ENCODE measurements at regions not wholly inside any gene's neighbourhood (a gene's known extent, or its start where the extent isn't known, plus 50 kb on each side); places are given as distances from the start of the nearest gene placed in this dataset.

GRCh38 chr7:156178214-156178613 is 366.0 kb upstream of the SHH start:
- DNase-seq (ENCODE audit: low spot score) = no peak
- in situ Hi-C loops (cut with HindIII; ENCODE audit: low sequenced_read_pairs) = no loop called here

GRCh38 chr7:156177422-156178055 is 365.3 kb upstream of the SHH start:
- in situ Hi-C loops (cut with HindIII; ENCODE audit: low sequenced_read_pairs) = no loop called here
- DNase-seq (ENCODE audit: low spot score) = no peak

DNA sequence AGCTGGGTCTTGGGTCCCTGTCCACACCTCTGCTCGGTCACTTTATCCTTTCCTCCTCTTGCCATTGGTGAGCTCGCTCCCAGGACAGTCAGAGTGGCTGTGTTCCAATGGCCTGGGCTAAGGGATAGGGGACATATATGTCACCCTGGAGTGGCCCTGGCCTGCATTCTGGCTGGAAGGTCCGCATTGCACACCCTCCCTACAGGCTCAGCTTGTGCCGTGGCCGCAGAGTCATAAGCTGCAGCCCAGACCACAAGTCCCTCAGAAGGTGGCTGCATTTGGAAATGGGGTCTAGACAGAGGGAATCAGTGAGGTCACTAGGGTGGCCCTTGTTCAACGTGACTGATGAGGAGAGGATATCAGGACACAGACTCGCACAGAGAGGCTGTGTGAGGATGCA is 363.8 kb upstream of the SHH start:
- in situ Hi-C loops (cut with HindIII; ENCODE audit: low sequenced_read_pairs) = no loop called here
- DNase-seq (ENCODE audit: low spot score) = no peak

DNA sequence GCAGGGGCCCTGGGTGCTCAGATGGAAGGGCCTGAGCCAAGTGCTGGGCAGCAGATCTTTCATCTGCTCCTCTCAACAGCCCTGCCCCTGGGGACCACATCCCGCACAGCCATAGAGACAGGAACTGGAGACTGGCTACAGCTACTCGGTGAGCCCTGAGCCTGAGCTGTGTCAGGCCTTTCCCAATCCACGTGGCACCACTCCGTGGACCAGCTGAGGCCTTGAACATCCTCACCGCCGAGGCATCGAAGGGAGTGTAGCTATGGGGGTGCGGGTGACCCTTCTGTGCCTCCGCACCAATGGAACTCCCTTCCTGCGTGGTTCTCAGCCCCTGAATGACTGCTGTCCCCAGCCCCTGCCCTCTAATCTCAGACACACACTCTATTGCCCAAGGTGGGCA is 362.7 kb upstream of the SHH start:
- in situ Hi-C loops (cut with HindIII; ENCODE audit: low sequenced_read_pairs) = no loop called here
- no peak for DNase-seq (ENCODE audit: low spot score)

GRCh38 chr7:156174428-156174827 is 362.2 kb upstream of the SHH start:
- in situ Hi-C loops (cut with HindIII; ENCODE audit: low sequenced_read_pairs) = no loop called here
- no peak for DNase-seq (ENCODE audit: low spot score)

DNA sequence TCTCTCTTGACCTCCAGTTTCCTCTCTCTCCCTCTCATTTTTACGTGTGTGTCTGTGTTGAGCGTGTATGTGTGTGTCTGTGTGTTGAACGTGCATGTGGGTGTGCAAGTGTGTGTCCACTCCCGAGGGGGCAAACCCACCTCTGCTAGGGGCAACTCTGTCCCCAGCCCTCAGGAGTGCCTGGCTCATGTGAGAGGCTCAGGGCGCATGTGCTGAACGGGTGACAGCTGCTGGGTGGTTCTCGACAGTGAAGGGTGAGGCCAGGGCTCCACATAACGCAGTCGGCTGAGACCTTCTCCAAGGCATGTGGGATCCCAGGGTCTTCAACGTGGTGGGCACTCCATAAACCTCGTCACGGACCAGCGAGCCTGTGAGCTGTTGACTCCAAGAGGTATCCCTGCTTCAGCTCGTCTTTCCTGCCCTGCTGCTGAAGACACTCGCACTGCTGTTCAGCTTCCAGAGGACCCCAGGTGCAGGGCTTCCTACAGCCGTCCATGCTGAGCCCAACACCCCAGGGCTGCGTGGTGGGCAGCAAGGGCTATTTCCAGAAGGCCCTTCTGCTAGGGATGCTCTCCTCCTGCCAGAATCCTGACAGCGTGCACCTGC is 361.6 kb upstream of the SHH start:
- DNase-seq (ENCODE audit: low spot score) = no peak
- in situ Hi-C loops (cut with HindIII; ENCODE audit: low sequenced_read_pairs) = no loop called here

DNA sequence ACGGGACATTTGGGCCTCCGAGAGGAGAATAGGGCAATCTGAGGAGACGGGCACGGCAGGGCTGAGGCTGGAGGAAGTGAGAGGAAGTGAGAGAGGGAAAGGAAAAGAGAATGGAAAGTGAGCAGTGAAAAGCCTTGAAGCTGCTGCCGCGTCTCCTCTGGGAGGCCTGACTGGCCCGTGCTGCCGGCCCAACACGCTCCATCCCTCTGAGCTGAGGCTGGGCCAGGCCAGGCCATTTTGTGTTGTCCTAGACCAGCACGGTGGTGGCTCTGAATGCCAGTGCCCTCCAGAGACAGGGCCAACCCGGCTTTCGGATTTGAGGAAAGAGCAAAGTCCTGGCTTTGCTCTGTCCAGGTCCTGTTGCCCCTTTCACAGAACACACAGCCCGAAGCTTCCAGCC is 361.1 kb upstream of the SHH start:
- in situ Hi-C loops (cut with HindIII; ENCODE audit: low sequenced_read_pairs) = no loop called here
- DNase-seq (ENCODE audit: low spot score) = no peak

DNA sequence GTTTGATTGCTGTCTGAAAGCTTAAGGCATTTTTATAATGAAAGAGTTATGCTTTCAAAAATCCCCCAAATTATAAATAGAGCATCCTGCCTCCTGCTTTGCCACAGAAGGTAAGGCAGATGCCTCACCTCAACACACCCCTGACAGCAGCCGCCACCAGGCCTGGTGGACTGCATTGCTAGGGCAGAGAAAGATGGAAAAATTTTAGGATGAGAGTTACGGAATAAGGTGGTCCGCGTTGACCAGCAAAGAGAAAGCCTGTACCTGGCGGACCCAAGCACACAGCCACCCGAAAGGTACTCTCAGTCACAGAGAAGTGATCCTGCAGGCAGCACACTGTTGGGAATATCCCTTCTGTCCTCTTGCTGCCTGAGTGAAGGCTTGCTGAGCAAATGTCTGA is 360.4 kb upstream of the SHH start:
- in situ Hi-C loops (cut with HindIII; ENCODE audit: low sequenced_read_pairs) = no loop called here

GRCh38 chr7:156169474-156170370 is 357.5 kb upstream of the SHH start:
- in situ Hi-C loops (cut with HindIII; ENCODE audit: low sequenced_read_pairs) = no loop called here
- no peak for DNase-seq (ENCODE audit: low spot score)

More for the DNA sequence above, 360.4 kb upstream of the SHH start:
- DNase-seq (ENCODE audit: low spot score) = no peak

DNA sequence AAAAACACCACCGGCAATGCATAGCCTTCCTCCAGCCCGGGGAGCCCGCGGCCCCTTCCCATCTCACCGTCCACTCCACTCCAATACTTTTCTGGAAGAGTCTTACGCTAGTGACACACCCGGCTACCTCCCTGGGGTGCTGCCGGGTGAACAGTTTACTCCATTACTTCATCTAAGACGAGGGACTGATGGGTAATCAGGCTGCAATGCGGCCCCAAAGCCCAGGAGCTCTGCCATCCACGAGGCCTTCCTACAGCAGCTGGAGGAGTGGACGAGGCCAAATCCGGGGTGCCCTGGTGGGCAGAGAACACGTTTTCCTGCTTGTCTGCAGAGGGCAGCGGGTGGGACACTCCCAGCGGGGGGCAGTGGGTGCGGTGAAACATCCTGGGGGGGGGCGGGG is 356.2 kb upstream of the SHH start:
- DNase-seq (ENCODE audit: low spot score) = no peak
- in situ Hi-C loops (cut with HindIII; ENCODE audit: low sequenced_read_pairs) = no loop called here

- in situ Hi-C loops (cut with HindIII; ENCODE audit: low sequenced_read_pairs) = no loop called here
- DNase-seq (ENCODE audit: low spot score) = no peak
Measured at GRCh38 chr7:156167987-156168386, 355.7 kb upstream of the SHH start.

DNA sequence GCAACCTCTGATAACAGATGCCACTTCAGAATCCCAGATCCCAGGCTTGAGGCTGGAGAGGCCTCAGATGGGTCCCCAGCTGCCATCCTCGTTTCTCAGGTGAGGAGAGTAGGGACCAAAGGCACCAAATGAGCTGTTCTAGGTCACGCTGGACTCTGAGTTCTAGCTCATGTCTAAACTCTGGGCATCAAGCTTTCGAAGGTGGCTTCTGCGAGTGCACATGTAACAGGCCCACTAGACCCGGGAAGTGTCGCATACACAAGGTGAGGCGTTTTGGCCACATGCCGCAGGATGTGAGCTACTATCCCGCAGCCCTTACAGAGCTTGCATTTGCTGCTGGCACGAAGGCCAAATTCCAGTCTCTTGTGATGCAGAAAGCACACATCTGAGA is 355.1 kb upstream of the SHH start:
- DNase-seq (ENCODE audit: low spot score) = no peak
- in situ Hi-C loops (cut with HindIII; ENCODE audit: low sequenced_read_pairs) = no loop called here

GRCh38 chr7:156166692-156167416 is 354.6 kb upstream of the SHH start:
- in situ Hi-C loops (cut with HindIII; ENCODE audit: low sequenced_read_pairs) = no loop called here
- no peak for DNase-seq (ENCODE audit: low spot score)

GRCh38 chr7:156163747-156164146 is 351.5 kb upstream of the SHH start:
- in situ Hi-C loops (cut with HindIII; ENCODE audit: low sequenced_read_pairs) = no loop called here
- no peak for DNase-seq (ENCODE audit: low spot score)

GRCh38 chr7:156162451-156162850 is 350.2 kb upstream of the SHH start:
- DNase-seq (ENCODE audit: low spot score) = no peak
- in situ Hi-C loops (cut with HindIII; ENCODE audit: low sequenced_read_pairs) = no loop called here

DNA sequence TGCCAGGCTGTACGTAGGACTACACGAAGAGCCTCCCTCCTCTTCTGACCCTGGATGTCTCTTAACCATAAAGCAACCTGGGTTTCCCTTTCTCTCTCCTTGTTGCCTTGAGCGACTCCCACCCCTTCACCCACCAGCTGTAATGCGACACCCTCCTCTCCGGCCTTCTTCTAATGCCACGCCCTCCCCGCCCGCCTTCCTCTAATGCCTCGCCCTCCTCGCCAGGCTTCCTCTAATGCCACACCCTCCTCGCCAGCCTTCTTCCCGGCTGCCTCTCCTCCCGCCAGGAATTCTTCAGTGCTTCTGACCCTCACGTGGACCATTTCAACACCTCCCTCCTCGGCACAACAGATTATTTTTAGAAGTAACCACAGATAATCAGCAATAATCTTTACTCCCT is 348.5 kb upstream of the SHH start:
- in situ Hi-C loops (cut with HindIII; ENCODE audit: low sequenced_read_pairs) = no loop called here
- no peak for DNase-seq (ENCODE audit: low spot score)

GRCh38 chr7:156158693-156159092 is 346.4 kb upstream of the SHH start:
- in situ Hi-C loops (cut with HindIII; ENCODE audit: low sequenced_read_pairs) = no loop called here
- DNase-seq (ENCODE audit: low spot score) = no peak

DNA sequence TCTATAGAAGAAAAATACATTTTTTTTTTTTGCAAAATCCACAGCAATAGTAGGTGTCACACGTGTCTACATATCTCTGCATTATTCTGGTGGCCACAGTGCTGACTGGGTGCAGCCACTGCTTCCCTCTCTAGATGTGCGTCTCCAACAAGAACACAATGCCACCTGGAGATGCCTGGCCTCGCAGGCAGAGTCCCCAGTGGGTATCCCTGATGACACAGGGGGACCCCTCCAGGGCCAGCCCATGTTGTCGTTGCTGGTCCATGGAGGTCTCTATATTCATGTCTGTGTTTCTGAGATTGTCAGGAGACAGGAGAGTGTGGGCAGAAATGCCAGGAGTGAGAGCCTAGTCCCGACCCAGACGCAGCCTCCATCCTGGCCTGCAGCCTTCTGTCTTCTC is 345.9 kb upstream of the SHH start:
- in situ Hi-C loops (cut with HindIII; ENCODE audit: low sequenced_read_pairs) = no loop called here
- DNase-seq (ENCODE audit: low spot score) = no peak

GRCh38 chr7:156157409-156158012 is 345.2 kb upstream of the SHH start:
- in situ Hi-C loops (cut with HindIII; ENCODE audit: low sequenced_read_pairs) = no loop called here
- DNase-seq (ENCODE audit: low spot score) = no peak
